ENCODE measurements at regions not wholly inside any gene's neighbourhood (a gene's known extent, or its start where the extent isn't known, plus 50 kb on each side); places are given as distances from the start of the nearest gene placed in this dataset.

DNA sequence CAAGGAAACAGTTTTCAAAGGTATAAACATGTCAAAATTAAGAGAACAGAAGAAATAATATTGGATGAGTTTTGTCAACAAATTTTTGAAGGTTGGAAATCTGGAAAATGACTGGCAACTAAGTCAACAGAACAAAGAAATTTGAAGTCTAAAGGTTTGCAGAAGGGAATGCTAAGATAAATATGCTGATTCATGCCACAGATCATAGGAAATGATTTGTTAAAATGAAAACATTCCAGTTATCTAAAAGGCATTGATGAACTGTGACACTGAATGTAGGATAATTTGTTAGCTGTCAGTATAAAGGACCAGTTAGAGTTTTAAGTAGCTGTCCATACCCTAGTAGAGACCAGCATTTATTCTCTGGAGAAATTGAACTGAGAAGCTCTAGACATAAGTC lies 157.9 kb upstream of the CHRM3 start:
- no peak for DNase-seq (ENCODE audit: low read depth)
- no peak overlapping the region for H3K4me3 ChIP-seq (ENCODE audit: low read depth, low read length)
- TF ChIP-seq CTCF (IDR thresholded peaks at IDR 0.05; ENCODE audit: insufficient read depth, low read depth, low read length, missing control alignments): no peak

DNA sequence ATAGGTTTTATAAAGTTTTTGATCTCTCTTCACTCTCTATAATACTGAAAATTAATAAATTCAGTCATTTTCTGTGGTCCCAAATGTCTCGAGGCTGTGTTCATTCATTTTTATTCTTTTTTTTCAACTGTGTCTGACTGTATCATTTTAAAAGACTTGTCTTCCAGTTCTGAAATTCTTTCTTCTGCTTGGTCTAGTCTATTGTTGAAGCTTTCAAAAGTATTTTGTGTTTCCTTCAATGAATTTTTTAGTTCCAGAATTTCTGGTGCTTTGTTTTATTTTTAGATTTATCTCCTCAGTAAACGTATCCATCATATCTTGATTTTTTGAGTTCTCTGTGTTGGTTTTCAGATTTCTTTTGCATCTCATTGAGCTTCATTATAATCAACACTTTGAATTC lies 161.0 kb upstream of the CHRM3 start:
- TF ChIP-seq CTCF (IDR thresholded peaks at IDR 0.05; ENCODE audit: insufficient read depth, low read depth, low read length, missing control alignments): no peak
- no peak for DNase-seq (ENCODE audit: low read depth)

GRCh38 chr1:239224100-239224499 lies 162.3 kb upstream of the CHRM3 start:
- no peak for TF ChIP-seq CTCF (IDR thresholded peaks at IDR 0.05; ENCODE audit: insufficient read depth, low read depth, low read length, missing control alignments)
- no peak for DNase-seq (ENCODE audit: low read depth)
- no peak overlapping the region for H3K4me3 ChIP-seq (ENCODE audit: low read depth, low read length)

More for the DNA sequence above, 161.0 kb upstream of the CHRM3 start:
- H3K4me3 ChIP-seq (ENCODE audit: low read depth, low read length): no peak overlapping the region

DNA sequence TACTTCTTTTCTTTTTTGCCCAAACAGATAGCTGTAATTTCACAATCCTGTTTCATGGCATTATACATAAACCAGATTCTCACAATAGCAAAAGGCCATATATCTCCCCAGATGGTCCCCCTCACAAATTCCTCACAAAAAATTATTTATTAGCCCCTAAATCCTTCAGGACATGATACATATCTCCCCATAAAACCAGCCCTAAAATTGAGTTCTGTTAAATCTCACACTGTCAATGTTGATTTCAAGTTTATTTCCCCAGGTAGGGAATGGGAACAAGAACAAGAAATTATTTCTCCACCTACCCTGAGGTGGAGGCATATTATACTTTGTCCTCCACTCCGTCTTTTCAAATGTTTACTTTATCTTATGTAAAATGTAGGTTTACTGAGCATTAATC lies 163.4 kb upstream of the CHRM3 start:
- TF ChIP-seq CTCF (IDR thresholded peaks at IDR 0.05; ENCODE audit: insufficient read depth, low read depth, low read length, missing control alignments): no peak
- DNase-seq (ENCODE audit: low read depth): no peak
- H3K4me3 ChIP-seq (ENCODE audit: low read depth, low read length): no peak overlapping the region

GRCh38 chr1:239221656-239222055 lies 164.7 kb upstream of the CHRM3 start:
- no peak for TF ChIP-seq CTCF (IDR thresholded peaks at IDR 0.05; ENCODE audit: insufficient read depth, low read depth, low read length, missing control alignments)
- no peak overlapping the region for H3K4me3 ChIP-seq (ENCODE audit: low read depth, low read length)
- no peak for DNase-seq (ENCODE audit: low read depth)

DNA sequence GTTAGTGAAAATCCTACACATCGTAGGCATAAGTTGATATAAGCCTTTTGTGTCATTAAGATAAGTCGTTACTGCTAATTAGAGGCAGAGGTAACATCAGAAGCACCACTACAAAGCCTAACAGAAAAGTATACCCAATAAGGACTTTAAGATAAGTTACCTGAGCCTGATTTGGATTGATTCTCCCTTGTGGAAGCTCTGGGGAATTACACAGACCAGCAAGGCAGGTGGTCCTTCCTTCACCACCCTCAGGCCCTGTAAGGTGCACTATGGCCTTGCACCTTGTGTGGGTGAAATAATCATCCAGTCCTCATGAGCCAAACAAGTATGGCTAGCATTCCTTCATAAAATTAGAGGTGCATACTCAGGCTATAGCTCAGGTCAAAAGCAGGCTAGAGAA lies 166.7 kb upstream of the CHRM3 start:
- H3K4me3 ChIP-seq (ENCODE audit: low read depth, low read length): no peak overlapping the region
- no peak for DNase-seq (ENCODE audit: low read depth)
- no peak for TF ChIP-seq CTCF (IDR thresholded peaks at IDR 0.05; ENCODE audit: insufficient read depth, low read depth, low read length, missing control alignments)

DNA sequence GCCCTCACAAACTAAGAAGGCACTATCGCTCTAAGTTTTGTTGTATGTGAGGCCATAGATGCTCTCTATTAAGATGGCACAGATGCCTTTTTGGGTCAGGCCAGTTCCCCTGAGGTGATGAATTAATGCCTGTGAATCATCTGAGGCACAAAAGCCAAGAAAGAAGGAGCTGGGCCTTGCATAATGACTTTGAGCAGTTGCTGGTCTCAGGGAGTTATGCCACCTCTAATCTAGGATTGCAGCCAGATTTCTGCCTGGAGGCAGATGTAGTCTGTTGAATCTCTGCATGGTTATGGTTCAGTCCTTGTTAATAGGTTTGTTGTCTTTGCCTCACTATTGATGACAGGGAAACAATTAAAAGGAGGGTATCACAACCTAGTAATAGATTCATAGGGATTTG lies 168.1 kb upstream of the CHRM3 start:
- DNase-seq (ENCODE audit: low read depth): no peak
- no peak for TF ChIP-seq CTCF (IDR thresholded peaks at IDR 0.05; ENCODE audit: insufficient read depth, low read depth, low read length, missing control alignments)
- no peak overlapping the region for H3K4me3 ChIP-seq (ENCODE audit: low read depth, low read length)
